ENCODE measurements at regions not wholly inside any gene's neighbourhood (a gene's known extent, or its start where the extent isn't known, plus 50 kb on each side); places are given as distances from the start of the nearest gene placed in this dataset.

DNA sequence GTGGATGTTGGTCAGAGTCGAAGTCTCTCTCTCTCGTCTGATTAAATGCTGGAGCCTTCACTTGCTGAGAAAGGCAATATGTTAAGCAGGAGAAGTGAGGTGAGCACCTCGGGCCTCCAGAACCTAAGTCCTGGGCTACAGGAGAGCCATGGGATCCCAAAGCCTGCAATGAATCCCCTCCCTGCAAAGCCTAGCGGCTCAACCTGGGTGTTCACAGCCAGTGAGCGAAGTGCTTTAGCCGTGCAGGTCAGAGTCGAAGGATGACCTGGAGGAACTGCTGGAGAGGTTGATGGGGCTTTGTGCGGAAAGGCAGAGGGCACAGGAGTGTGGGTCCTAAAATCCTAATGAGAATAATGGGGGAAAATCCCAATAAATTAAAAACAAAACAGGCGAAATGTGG lies 267.8 kb downstream of the ENGASE start:
- no peak for DNase-seq (ENCODE audit: low spot score)

DNA sequence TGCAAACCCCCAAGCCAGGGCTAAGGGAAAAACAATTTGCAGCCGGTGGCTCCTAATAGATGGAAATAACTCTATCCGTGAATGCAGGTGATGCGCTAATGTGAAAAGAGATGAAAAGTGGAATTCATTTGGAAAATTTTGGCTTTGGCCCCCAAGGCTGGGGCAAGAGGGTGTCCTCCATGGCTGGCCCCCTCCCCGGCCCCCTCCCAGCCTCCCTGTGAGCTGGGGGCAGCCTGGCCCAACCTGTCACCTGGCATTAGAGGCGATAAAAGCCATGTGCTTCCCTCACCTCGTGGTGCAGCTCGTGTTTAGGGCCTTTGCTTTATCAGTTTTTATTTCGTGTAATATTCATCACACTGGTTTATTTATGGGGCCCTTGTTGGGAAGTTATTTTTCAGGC lies 267.2 kb downstream of the ENGASE start:
- DNase-seq (ENCODE audit: low spot score), result no peak

DNA sequence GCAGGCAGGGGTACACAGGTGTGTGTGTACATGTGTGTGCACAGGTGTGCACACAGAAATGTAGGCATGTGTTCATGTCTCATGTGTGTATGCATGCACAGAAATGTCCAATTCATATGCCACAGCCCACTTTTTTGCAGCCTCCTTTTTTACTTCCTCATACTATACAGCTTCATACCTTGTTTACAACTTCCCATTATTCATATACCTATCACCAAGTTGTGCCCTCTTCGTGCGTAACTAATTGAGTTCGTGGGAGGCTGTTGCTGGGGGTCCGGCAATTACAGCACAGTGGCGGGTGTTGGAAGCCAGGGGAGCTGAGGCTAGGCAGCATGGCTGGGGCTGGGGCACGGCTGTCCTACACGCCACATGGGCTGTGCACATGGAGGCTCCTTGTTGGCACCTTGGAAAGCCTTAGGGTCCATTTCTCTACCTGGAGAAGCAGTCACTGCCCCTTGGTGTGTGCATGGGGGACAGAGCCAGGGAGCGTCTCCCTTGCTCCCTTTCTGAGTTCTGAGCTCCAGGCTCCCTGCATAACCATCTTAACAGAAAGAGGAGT lies 266.7 kb downstream of the ENGASE start:
- DNase-seq (ENCODE audit: low spot score), result no peak

DNA sequence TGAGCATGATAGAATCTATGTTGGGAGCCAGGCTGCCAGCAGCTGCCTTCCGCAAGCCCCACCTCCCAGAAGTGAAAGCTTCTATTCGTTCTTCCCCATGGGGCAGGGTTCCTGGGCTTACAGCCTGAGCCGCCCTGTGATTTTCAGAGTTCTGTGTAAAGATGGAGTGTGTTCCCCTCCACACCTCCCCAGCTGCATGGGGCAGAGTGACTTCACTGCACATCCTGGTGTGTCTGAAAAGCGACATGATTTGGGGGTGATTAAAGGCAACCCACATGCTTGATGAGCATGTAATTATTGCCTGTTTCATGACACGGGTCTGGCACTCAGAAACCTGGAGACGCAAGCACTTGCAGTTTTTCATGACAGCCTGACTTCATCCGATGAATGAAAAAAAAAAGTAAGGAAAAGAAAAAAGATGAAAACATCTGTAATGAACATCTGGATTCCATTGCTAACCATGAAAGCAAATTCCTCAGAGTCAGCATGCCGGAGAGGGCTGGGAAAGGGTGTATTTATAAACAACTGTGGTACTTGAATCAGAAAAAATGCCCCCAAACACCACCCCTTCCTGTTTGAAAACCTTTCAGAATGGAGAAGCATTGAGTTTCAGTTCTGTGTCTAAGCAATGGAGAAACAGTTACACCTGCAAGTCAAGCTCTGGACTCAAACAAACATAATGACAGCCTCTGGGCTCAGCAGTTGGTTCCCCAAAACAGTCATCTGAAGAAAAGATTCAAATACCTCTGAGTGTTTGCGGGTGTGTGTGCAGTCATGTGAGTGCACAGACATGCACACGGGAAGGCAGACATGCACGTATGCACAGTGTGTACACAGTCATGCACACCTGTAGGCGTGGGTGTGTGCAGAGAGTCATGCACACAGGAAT lies 266.0 kb downstream of the ENGASE start:
- DNase-seq (ENCODE audit: low spot score), result no peak

DNA sequence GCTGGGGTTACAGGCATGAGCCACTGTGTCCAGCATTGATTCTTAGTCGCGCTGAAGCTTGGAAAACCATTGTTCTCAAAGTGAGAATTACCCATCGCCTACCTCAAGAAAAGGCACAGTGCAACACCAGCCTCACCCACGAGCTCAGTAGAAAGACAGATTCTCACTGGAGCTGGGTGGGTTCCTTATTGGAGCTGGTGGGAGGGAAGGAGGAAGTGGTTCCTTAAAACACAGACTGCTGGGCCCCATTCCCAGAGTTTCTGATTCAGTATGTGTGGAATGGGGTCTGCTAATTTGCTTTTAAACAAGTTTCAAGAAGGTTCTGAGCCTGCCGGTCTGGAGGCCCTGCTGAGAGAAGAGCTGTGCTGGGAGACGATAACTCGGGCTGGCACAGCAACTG lies 264.7 kb downstream of the ENGASE start:
- DNase-seq (ENCODE audit: low spot score), result no peak

- DNase-seq (ENCODE audit: low spot score), result peak; percentile 40
These were observed 264.0 kb downstream of the ENGASE start for GRCh38 chr17:79338604-79339003.

- no peak for DNase-seq (ENCODE audit: low spot score)
These were observed 263.5 kb downstream of the ENGASE start for GRCh38 chr17:79338152-79338551.

- DNase-seq (ENCODE audit: low spot score), result no peak
These were observed 262.4 kb downstream of the ENGASE start for GRCh38 chr17:79337053-79337452.

DNA sequence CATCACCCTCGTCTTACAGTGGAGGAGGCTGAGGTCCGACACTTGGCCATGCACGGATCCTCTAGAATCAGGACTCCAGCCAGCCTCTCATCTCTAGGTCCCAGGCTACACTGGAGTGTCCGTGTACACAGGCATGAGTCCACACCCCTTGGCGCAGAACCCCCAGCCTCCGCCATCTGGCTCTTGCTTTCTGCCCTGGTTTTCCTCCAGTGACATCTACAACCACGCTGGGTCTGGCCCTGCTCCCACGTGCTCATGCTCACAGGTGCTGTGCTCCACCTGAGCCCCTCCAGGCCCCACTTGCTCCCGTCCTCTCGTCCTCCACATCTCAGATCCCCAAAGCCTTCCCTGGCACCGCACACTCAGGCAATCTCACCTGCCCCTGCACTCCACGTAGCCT lies 260.8 kb downstream of the ENGASE start:
- DNase-seq (ENCODE audit: low spot score), result no peak

DNA sequence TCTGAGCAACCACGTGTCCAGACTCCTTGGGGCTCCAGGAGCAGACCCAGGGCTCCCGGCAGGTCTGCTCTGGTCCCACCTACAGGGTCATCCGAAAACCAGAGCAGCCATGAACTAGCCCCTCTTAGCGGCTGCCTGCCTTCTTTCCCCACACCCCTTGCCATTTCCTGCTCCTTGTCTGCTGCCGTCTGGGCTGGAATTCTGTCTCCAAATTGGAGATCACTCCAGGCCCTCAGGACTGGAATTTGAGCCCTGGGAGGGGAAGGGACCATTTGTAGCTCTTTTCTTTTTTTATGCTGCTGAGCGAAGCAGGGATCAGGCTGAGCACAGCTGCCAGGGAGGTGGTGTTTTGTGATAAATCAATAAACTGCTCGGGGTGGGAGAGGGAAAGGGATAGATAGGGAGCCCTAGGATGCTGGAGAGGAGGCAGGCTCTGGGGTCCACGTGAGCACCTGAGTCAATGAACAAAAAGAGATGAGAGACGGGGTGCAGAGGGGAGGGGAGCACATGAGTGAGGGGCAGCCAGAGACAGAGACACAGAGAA lies 257.5 kb downstream of the ENGASE start:
- DNase-seq (ENCODE audit: low spot score), result no peak

DNA sequence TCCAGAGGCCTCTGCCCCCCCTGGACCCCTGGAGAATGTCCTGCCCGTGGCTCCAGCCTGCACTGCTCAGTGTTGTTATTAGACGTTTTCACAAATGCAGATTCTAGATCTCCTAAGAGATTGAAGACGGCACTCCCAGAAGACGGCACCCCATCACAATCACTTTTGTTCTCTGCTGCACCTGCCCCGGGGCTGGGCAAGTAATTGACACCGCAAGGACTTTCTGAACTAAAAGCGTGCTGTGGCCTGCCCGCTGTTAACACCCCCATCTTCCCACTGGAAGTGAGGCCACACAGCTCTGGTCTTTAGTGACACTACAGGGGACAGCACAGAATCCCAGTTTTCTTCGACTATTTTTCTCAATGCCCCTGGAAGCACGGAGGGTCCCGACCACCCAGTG lies 256.9 kb downstream of the ENGASE start:
- no peak for DNase-seq (ENCODE audit: low spot score)

DNA sequence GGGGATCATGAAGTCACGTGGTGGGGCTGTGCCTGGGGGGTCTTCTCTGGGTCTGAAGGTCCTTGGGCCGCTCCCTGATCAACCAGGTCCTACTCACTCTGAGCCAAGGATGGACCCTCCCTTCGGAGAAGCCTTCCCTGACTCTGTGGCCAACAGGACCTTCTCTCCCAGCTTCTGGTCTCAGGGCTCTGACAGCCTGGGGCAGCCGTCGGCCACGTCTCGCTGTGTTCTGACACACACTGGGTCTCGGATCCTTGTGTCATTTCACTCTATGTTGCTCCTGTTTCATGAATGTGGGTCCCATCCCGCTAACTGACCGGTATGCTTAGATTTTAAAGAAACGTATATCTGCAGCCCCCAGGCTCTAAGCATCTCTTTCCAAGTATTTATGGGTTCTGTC lies 256.1 kb downstream of the ENGASE start:
- no peak for DNase-seq (ENCODE audit: low spot score)

DNA sequence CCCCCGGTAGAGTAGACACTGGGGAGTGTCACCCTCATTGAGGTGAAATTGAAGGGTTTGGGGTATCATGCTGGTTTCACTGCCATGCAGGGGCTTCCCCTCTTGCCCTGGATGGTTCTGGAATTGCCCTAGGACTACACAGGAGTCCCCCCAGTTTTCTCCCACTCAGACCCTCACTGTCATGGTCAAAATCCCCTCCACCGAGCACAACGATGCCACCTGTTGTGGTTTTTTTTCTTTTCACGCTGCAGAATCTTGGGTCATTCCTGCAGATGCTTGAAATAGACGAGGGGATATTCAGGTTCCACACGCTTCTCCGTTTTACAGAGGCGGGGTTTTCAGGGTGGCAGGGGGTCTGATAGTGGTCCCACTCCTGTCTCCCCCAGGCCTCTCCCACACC lies 255.6 kb downstream of the ENGASE start:
- no peak for DNase-seq (ENCODE audit: low spot score)

DNA sequence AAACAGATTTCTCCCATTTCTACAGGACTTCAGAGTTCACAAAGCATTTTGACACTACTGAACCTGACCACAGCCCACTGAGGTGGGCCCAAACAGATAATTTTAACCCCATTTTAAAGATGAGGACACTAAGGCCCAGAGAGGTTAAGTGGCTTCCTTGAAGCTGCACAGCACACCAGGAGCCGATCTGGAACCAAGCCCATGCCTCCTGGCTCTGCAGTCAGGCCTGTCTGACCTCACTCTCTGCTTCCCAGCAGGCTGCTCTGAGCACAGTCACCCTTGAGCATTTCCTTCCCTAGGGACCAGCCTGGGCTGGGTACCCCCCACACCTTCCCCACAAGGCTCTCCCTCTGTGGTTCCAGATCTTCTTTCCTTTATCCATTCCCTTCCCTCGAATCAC lies 252.2 kb downstream of the ENGASE start:
- no peak for DNase-seq (ENCODE audit: low spot score)

DNA sequence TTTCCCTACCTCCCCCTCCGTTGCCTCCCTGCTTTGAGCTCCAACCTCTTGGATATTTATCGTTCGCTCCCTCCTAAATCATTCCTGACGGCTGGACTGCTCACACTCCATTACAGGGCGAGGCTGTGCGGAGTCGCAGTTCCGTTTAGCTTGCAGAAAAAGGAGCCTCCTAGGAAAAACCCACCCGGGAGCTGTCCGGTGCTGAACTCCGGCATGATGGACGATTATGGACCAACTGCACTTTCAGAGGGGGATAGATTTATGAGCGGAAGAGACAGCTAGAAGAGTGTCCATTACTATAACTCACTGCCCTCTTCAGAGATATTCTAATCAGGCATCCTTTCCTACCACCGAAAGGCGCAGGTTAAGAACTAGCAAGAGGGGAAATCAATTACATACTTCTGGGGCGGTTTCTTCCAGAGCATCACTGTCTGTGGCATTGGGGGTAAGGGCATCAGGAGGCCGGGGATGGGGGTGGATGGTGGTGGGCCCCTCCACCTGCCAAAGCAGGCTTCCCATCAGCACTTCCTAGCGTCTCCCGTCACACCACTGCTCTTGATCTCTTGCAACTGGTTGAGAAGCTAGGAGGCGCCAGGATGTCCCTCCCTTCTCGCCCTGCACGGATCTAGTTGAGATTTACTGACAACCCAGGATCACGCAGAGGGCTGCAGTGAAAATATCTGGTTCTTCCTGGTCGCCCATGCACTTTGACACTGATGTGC lies 251.2 kb downstream of the ENGASE start:
- no peak for DNase-seq (ENCODE audit: low spot score)

GRCh38 chr17:79324194-79324593 lies 249.6 kb downstream of the ENGASE start:
- DNase-seq (ENCODE audit: low spot score), result no peak

DNA sequence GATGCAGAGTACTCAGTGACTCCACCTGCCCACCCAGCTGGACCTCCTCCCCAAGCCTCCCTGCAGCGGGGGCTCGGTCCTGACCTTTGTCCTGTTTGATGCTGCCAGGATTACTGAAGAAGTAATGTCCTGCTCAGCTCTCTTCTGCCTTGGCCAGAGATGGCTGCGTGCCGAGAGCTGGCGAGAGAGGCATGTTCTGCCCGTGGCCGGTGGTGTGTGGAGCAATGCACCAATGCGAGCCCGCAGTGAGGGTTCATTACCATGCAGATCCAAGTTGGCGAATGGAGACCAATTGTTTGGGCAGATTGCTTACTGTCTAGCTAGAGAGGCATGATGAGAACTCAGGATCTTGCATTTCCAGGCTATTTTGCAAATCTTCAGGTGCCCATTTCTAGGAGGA lies 248.9 kb downstream of the ENGASE start:
- DNase-seq (ENCODE audit: low spot score), result no peak

DNA sequence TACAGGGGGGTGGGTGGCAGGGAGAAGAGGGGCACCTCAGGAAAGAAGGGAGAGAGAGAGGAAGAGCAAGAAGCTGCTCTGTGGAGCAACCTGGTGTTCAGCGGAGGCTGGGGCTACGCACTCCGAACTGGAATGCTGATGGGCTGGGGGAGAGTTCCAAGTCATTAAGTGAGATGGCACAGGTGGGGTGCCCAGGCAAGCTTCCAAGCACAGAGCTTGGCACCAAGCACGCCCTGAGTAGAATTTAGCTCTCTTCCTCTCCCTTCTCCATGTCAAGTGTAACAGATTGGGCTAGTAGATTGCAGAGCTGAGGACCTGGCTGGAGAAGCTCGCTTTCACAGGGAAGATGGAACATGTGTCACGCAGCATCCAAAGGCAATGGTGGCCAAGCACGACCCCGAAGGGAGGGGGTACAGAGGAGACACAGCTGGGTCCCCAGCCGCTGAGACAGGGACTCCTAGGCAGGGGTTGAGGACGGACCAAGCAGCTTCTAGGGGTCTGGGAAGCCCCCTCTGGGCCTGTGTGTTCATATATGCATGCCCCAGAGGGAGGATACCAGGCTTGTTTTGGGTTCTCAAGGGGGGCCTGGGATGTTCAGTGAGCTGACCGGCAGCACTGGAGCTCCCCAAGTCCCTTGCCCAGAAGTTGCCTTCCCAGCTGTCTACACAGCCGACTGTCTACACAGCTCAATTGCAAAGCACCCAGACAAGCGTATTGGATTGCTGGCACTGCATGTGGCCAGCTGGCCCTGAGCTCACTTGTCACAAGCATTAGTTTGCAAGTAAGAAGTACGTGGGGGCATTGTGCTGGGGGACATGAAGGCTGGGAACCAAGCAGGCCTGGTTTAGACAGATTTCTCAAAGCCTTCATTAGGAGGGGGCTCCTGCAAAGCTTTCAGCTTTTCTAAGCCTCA lies 247.8 kb downstream of the ENGASE start:
- no peak for DNase-seq (ENCODE audit: low spot score)

DNA sequence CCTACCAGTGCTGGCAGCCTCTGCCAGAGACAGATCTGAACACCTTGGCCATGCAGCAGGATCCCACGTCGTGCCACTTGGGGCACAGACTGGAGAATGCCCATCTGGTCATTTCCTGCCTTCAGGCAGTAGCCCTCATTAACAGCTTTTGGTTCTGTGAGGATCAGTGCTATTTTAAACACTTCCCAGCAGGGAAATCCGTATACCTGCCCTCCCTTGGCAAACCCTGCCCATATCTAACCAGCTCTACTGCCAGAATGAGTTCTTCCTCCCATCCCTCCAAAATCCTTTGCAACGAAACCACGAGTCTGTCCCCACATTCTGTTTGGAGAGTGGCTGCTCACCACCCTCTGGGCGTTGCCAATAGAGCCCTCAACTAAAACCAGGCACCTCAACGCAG lies 245.7 kb downstream of the ENGASE start:
- DNase-seq (ENCODE audit: low spot score), result no peak

DNA sequence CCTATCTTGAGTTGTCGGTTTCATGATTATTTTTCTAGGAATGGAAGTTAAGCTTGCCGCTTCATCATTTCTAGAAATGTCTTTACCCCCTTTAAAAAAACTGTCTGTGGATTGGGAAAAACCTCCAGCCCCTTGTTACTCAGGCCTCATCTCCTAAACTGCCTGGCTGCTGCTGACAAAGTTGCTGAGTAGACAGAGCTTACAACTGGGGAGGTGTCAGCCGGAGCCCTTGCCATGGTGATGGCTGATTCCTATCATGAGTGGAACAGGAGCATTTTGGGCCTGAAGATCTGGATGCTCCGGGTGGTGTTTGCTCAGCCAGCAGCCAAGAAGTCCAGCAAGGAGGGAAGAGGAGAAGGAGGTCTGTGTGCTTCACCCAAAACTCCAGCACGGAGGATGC lies 243.3 kb downstream of the ENGASE start:
- DNase-seq (ENCODE audit: low spot score), result no peak

- DNase-seq (ENCODE audit: low spot score), result no peak
These were observed 242.2 kb downstream of the ENGASE start for GRCh38 chr17:79316805-79317204.

All from GM03348 (cell line).